GM21619 (cell line): ENCODE measurements at regions not wholly inside any gene's neighbourhood (a gene's known extent, or its start where the extent isn't known, plus 50 kb on each side); places are given as distances from the start of the nearest gene placed in this dataset.
"Not testable (repeated sequence)": the region's sequence is repeated elsewhere in the genome, so short reads cannot be mapped to it uniquely, and the experiment has no call there.

ENCODE experiments used
- ATAC-seq: cut with Tn5 transposase; IDR thresholded peaks from one replicate; pipeline ENCODE4 v1.9.1; 2021; ENCODE audit not compliant: unreplicated experiment

DNA sequence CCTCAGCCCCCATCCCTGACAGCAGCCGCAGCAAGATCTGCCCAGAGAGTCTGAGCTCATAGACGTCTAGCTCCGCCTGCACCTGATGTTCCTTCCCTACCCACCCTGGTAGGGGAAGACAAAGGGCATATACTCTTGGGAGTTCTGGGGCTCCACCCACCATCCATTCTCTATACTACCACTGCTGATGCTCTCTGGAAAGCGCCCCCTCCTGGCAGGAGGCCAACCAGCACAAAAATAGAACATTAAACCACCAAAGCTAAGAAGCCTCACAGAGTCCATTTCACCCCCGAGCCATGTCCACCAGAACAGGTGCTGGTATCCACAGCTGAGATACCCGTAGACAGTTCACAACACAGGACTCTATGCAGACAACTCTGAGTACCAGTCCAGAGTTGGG lies 662.6 kb upstream of the FAM98A start:
- ATAC-seq, result no peak

DNA sequence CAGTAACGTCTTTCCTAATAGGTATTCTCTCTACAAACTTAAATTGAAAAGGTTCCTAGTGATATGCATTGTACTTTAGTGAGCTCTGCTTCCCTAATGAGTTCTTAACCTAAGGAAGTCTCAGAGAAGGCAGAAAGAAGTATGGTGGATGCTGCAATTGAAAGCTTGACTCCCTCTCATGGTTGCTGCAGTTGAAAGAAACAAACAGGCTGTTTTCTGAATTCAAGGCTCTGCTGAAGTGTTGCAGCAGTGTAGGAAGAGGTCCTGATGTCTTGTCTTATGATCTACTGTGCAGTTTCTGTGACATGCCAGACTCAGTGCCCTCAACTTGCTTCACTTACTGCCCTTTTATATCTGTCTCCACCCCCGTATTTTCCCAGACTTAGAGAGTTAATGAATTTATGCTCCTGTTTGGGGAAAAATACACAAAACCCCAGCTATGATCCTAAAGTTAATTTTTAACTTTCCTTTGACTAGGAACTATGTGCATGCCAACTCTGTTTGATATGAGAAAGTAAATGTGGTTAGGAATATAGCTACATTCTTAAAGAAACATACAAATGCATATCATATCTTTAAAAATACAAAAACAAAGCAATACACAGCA lies 655.3 kb upstream of the FAM98A start:
- no peak for ATAC-seq

DNA sequence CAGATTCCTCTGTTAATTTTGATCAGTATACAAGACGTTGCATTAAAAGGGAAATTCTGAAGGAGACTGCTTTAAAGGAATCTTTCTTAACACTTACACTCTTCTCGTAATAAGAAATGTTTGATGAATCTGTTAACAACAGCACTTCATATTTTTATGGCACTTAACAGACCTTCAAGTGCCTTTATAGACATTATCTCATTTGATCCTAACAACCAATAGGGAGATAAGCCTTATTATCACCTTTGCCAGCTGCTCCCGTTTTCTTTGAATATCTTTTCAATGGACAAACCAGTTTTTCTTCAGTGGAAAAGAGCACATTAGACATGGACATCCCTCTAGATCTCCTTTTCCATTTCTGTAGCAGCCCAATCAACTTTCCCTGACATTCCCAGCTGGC lies 653.0 kb upstream of the FAM98A start:
- no peak for ATAC-seq

- ATAC-seq, result no peak
Measured at GRCh38 chr2:34251578-34251977, 652.5 kb upstream of the FAM98A start.

DNA sequence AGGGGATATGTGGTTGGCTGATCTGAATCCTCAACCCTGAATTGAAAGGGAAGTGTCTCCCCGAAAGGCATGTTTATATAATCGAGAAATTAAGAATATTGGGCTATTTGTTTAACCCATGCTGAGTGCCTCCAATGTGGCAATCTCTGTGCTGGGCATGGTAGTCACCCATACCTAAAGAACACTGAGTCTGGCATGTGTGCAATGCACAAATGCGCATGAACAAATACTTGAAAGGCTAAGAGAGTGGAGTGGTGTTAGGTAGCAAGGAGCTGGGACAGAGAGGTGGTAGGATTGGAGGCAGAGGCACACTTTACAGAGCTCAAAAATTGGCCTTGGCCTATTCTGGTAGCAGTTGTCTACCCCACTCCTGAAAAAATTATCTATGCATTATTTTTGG lies 645.1 kb upstream of the FAM98A start:
- no peak for ATAC-seq

GRCh38 chr2:34242763-34243123 lies 643.6 kb upstream of the FAM98A start:
- ATAC-seq, result no peak

DNA sequence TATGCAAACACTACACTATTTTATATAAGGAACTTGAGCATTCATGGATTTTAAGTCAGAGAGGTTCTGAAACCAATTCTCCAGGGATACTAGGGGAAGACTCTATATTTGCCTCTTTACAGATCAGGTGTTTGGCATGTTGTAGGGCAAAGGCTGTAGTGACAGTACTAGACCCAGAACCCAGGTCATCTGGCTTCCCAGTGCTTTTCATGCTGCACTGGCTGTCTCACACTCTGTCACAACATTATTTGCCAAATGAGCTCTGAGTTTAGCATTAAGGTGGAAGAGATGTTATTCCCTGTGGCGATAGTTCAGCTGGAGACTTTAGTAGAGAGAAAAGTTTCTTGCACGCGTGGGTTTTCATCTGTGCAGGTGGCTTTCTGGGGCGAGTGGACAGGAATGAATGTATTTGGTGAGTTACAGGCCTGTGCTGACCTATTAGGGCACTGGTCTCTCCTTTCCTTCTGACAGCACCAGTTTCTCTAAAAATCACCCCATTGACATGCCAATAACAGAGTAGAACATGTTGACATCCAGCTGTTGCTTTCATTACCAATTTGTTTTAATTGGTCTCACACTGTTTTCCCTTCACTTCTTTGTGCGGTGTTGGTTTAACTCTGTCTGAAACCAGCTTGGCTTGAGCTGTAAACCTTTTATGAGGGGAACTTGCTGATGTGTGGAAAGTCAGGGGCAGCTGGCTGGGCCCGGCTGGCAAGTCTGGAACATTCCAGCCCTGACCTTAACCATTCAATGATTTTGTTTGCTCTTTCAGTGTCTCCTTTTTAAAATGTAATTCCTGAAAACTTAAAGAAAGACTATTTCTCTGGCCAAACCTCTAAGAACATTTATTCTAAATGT lies 643.0 kb upstream of the FAM98A start:
- no peak for ATAC-seq

GRCh38 chr2:34239511-34239910 lies 640.4 kb upstream of the FAM98A start:
- no peak for ATAC-seq

GRCh38 chr2:34234823-34235222 lies 635.7 kb upstream of the FAM98A start:
- no peak for ATAC-seq

- no peak for ATAC-seq
Measured at GRCh38 chr2:34229998-34230397, 630.9 kb upstream of the FAM98A start.

DNA sequence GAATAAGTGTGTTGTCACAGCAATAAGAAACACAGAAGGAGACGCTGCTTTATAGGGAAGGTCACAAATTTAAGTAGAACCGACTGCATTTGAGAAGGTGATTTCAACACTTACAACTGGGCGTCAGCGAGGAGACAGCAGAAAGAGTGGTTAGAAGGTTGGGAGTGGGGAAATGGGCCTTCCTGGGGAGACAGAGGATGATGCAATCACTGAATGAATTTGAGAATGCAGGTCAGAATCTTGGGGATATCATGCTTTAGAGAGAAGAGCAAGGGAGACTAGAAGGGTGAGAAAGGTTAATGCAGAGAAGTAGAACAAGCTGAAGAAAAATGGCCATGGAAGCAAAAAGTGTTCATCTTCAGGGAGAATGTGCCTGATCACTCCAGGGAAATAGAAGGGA lies 616.1 kb upstream of the FAM98A start:
- no peak for ATAC-seq

GRCh38 chr2:34210382-34210781 lies 611.3 kb upstream of the FAM98A start:
- not testable (repeated sequence) for ATAC-seq

GRCh38 chr2:34204560-34204959 lies 605.5 kb upstream of the FAM98A start:
- no peak for ATAC-seq

DNA sequence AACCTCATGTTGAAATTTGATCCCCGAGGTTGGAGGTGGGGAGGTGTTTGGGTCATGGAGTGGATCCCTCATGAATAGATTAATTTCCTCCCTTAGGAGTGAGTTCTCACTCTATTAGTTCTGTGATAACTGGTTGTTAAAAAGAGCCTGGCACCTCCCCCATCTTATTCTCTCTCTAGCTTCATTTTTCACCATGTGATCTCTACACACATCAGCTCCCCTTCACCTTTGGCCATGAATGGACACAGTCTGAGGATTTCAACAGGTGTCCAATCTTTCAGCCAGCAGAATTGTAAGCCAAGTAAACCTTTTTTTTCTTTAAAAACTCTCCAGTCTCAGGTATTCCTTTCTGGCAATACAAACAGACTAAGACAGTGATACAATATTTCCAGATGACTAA lies 602.0 kb upstream of the FAM98A start:
- no peak for ATAC-seq

DNA sequence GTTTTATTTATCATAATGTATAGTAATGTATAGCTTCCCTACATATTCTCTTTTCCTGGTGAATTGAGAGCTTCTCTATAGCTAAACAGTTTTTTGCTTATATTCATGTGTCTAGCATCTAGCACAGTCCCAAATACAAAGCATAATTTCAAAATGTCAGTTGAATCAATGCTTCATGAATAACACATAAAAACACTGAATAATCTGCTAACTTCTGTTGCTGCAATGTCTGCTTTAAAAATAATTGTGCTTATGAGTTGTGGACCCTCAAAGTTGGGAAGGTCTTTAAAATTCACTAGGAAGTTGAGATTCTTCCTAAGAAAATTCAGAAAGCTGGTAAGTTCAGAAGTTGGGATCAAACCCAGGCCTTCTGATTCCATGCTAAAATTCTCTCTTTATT lies 600.9 kb upstream of the FAM98A start:
- no peak for ATAC-seq

DNA sequence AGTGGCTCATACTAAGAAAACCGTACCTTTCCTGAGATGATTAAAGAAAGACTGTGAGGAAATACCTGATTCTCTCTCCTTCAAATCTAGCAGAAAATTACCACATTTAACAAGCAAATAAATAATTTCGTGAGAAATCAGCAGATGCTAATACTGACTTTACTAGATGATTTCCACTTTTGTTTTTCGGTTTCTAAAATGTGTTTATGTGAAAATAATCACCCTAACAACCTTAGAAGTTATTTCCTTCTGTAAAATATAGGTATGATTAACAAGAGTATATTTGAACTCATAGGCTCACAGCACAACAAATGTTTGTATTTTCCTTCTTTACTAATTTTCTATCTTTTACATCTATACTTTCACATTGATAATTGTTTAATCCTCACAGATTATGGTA lies 594.1 kb upstream of the FAM98A start:
- ATAC-seq, result no peak

- ATAC-seq, result no peak
Measured at GRCh38 chr2:34188464-34189303, 589.6 kb upstream of the FAM98A start.

- ATAC-seq, result no peak
Measured at GRCh38 chr2:34179511-34179910, 580.4 kb upstream of the FAM98A start.

DNA sequence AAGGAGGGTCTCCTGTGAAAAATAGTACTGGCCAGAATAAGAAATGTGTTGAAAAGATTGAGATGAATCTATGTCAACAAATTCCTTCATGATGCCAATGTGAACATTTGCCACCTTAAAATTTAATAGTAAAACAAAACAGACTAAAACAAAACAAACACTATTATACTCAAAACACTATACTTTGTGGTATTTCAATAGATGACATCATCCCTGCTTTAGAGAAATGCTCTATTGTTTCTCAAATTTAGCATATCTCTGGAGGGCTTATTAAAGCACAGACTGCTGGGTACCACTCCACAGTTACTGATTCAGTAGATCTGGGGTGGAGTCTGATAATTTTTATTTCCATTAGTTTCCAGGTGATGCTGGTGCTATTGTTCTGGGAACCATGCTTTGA lies 579.4 kb upstream of the FAM98A start:
- no peak for ATAC-seq

DNA sequence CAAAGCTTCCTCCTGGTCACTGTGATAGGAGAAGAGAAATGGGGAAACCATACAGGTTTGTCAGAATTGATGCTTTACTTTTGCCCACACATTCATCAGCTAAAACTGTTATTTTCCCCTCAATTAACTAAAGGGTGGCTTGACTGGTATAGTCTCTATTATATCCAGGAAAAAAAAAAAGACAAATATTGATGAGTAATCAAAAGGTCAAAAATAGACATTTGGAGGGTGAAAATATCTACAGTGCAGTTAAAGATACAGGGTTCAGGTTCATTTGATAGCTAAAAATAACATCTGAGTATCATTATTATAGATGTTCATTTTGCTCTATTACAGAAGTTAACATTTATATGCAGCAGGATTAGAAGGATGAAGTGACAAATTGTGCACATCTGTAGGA lies 577.6 kb upstream of the FAM98A start:
- ATAC-seq, result no peak

GRCh38 chr2:34174506-34174905 lies 575.4 kb upstream of the FAM98A start:
- ATAC-seq, result no peak

- ATAC-seq, result no peak
Measured at GRCh38 chr2:34162231-34162630, 563.1 kb upstream of the FAM98A start.
